NB4 (cell line): ENCODE measurements at regions not wholly inside any gene's neighbourhood (a gene's known extent, or its start where the extent isn't known, plus 50 kb on each side); places are given as distances from the start of the nearest gene placed in this dataset.

Experiments used
- DNase-seq: peaks from one replicate; pipeline ENCODE4 v3.0.0; 2010; ENCODE audit warnings: low read depth
- H3K4me3 ChIP-seq: one replicate; pipeline ENCODE4 v1.5.1; 2011; ENCODE audit warnings: mild to moderate bottlenecking, low read depth, low read length, moderate library complexity
- CTCF ChIP-seq: IDR thresholded peaks from one replicate; pipeline ENCODE4 v1.5.1; 2012; ENCODE audit warnings: low read depth, low read length
- MAX ChIP-seq: IDR thresholded peaks from 2 replicates; pipeline ENCODE4 v1.6.1; 2011; ENCODE audit warnings: low read depth, low read length
- MYC ChIP-seq: IDR thresholded peaks from 2 replicates; pipeline ENCODE4 v1.6.1; 2011; ENCODE audit warnings: low read depth, low read length
- POLR2A ChIP-seq: IDR thresholded peaks from 2 replicates; pipeline ENCODE4 v1.6.1; 2011; ENCODE audit warnings: mild to moderate bottlenecking; ENCODE audit not compliant: insufficient read length; ENCODE audit errors: extremely low read depth

- TF ChIP-seq POLR2A (no peak), CTCF (no peak), MAX (no peak), MYC (no peak)
- no peak overlapping the region for H3K4me3 ChIP-seq
- DNase-seq, result no peak
These were observed 87.2 kb upstream of the SGCD start for GRCh38 chr5:156239800-156240199.

GRCh38 chr5:156240414-156240813 is 86.5 kb upstream of the SGCD start:
- TF ChIP-seq MYC (no peak), POLR2A (no peak), MAX (no peak), CTCF (no peak)
- no peak for DNase-seq
- no peak overlapping the region for H3K4me3 ChIP-seq

GRCh38 chr5:156241266-156241665 is 85.7 kb upstream of the SGCD start:
- DNase-seq, result no peak
- no peak for TF ChIP-seq MYC
- no peak for TF ChIP-seq CTCF
- no peak for TF ChIP-seq POLR2A
- no peak for TF ChIP-seq MAX
- no peak overlapping the region for H3K4me3 ChIP-seq

- no peak for DNase-seq
- TF ChIP-seq POLR2A (no peak), CTCF (no peak), MYC (no peak), MAX (no peak)
These were observed 81.1 kb upstream of the SGCD start for GRCh38 chr5:156245895-156246294.

GRCh38 chr5:156251076-156251475 is 75.9 kb upstream of the SGCD start:
- H3K4me3 ChIP-seq, result no peak overlapping the region
- TF ChIP-seq CTCF (no peak), MYC (no peak), MAX (no peak), POLR2A (no peak)
- DNase-seq, result no peak

More at GRCh38 chr5:156245895-156246294, 81.1 kb upstream of the SGCD start:
- no peak overlapping the region for H3K4me3 ChIP-seq

GRCh38 chr5:156253130-156253529 is 73.8 kb upstream of the SGCD start:
- no peak for DNase-seq
- no peak overlapping the region for H3K4me3 ChIP-seq
- TF ChIP-seq MYC (no peak), CTCF (no peak), MAX (no peak), POLR2A (no peak)
